Activated gamma-delta T cell (primary cell): ENCODE measurements at regions not wholly inside any gene's neighbourhood (a gene's known extent, or its start where the extent isn't known, plus 50 kb on each side); places are given as distances from the start of the nearest gene placed in this dataset.
"Not testable (repeated sequence)": the region's sequence is repeated elsewhere in the genome, so short reads cannot be mapped to it uniquely, and the experiment has no call there.

Source experiments
- DNase-seq: peaks from one replicate; lab custom pipeline; 2025; lab: John Stamatoyannopoulos, UW

GRCh38 chr3:137438561-137438960 is 325.6 kb upstream of the SOX14 start:
- no peak for DNase-seq

GRCh38 chr3:137460944-137461343 is 303.2 kb upstream of the SOX14 start:
- DNase-seq: no peak

DNA sequence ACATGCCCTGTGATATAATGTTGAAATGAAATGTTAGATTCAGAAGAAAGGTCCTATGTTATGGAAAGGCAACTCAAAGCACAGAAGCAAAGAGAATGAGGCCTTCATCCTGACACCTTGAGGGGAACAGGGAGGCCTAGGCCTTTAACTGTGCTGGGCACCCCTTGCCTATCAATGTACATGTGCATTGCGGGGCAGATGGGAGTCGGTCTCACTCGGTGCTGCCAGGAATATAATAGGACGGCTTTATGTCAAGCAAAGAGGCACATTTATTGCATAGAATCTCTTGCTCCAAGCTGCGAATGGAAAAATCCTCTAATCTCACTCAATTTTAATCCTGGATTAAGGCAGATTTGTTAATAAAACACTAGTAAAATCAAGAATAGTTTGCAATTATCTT is 301.0 kb upstream of the SOX14 start:
- DNase-seq: no peak

DNA sequence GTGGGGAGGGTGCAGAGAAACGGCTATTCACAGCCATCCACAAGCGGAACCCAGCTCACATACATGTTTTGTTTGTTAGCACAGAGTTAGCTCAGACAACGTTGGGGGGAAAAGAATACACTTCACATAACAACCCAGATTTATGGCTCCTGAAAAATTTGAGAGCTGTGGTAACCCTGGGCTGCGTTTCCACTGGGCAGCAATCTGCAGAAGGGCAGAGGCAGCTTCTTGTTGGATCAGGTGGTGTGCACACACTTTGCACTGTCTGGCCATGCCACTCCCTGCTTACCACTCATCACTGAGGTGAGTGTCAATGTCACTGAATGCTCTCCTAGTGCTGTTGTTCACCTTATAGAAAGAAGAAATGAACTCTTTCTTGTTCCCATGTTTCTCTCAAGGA is 299.8 kb upstream of the SOX14 start:
- DNase-seq: no peak

DNA sequence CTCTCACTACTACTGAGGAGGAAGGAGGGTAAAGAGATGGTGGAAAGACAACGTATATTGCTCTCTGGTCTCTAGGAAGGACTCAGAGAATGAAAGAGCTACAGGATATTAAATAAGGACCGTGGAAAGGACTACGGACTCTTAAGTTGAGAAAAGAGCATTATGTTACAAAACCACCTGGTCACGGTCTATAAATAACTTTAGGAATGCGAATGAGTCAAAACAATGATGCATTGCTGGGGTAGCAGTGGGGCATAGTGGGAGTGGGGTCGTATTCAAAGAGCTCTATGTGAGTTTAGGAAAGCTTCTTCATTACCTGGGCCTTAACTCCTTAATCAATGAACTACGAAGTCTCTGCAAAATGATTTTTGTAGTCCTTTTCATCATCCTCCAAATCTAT is 295.7 kb upstream of the SOX14 start:
- DNase-seq: no peak

DNA sequence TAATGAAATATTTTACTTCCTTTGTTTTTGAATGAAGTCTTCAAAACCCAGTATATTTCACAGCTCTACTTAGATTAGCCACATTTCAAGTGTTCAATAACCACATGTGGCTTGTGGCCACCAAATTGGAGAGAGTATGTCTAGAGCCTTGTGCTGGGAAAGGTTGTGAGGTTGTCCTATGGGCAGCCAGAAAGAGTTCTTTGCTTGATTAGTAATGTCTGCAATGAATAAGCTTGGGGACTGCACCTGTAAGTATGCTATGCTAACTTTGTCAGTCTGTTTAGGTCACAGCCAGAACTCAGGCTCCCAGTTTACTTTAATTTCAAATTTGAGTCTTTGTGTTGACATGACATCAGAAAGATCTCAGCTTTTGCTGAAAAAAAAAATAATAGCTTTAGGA is 294.9 kb upstream of the SOX14 start:
- no peak for DNase-seq

GRCh38 chr3:137471130-137471529 is 293.0 kb upstream of the SOX14 start:
- no peak for DNase-seq

- DNase-seq: no peak
Measured at GRCh38 chr3:137471558-137472204, 292.4 kb upstream of the SOX14 start.

- no peak for DNase-seq
Measured at GRCh38 chr3:137477614-137478013, 286.5 kb upstream of the SOX14 start.

DNA sequence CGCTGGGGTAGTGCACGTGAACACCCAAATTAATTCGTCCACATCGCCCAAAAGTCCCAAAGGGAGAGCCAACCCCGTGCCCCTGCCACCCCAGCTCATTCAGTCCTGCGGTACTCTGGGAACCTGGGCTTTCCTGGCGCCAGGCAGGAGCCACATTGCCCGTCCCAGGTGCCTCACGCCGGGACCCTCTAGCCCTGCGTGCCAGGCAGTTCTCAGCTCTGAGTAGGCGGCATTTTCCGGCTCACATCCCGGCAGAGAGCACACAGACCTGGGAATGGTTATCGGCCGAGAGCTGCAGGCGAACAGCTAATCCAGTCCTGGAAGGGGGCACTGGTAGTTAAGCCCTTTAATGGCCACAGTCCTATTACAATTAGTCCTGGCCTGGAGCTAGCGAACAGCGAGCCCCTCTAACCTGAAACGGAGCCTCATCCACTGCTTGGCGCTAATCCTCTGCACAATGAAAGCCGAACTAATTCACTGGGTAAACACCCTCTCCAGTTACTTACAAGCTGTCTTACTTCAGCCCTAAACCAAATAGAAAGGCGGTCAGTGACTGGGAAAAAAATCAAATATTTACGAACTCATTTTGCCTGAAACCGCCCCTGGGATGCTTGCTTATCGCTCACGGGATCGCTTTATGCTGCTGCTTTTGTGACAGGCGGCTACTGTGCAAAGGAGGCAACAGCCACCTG is 254.6 kb upstream of the SOX14 start:
- no peak for DNase-seq

DNA sequence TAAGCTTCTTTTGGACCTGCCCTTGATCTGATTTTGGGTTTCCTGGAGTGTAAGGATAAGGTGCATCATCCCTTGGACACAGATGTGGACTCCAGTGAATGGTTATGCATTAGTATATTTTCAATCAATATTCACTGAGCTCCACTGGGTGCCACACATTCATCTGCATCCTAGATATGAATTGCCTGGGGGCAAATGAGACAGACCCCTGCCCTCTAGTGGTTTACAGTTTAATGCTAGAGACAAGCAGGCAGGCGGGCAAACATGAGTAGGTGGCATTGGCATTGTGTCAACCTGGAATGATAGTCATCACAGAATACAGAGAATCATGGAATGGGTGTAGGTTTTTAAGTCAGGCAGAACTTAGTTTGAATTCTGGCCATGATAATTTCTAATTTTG is 252.5 kb upstream of the SOX14 start:
- no peak for DNase-seq

DNA sequence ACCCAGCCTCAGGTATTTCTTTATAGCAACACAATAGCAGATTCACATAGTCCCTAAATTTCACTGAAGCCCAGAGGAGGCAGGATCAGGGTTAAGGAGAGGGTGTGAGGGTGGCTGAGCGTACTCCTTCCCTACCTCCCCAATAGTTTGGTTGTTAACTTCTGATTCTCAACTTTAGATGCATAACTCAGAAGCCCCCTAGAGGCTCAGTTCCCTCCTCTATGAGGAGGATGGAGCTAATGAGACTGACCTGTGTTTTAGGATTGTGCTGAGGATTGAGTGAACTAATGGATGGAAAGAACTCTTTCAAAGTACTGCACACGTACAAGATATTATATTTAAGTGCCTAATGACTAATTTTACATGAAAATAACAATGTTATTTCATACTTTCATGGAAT is 249.3 kb upstream of the SOX14 start:
- no peak for DNase-seq

GRCh38 chr3:137519602-137520001 is 244.5 kb upstream of the SOX14 start:
- no peak for DNase-seq

GRCh38 chr3:137524751-137525150 is 239.4 kb upstream of the SOX14 start:
- no peak for DNase-seq

- DNase-seq: no peak
Measured at GRCh38 chr3:137525471-137525870, 238.6 kb upstream of the SOX14 start.

DNA sequence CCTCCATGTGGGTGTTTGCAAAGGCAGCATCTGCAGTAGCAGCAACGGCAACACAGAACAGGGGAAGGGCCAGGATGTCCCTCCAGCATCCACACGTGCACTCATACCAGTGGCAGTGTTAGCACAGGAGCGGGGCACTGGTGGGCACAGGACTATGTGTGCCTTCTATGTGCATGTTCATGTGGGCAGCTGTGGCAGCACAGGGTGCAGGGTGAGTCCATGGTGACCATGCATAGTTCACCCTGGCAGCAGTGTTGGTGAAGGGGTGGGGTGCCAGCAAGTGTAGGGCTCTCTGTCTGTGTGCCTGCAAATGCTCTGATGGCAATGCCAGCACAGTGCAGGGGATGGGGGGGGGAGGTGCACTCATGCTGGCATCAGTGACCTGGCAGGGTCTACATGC is 222.1 kb upstream of the SOX14 start:
- DNase-seq: peak; percentile 3

- no peak for DNase-seq
Measured at GRCh38 chr3:137554242-137554641, 209.9 kb upstream of the SOX14 start.

- DNase-seq: no peak
Measured at GRCh38 chr3:137568880-137569279, 195.2 kb upstream of the SOX14 start.

GRCh38 chr3:137572931-137573330 is 191.2 kb upstream of the SOX14 start:
- no peak for DNase-seq

- DNase-seq: no peak
Measured at GRCh38 chr3:137582484-137582883, 181.6 kb upstream of the SOX14 start.

GRCh38 chr3:137583256-137583655 is 180.9 kb upstream of the SOX14 start:
- DNase-seq: no peak

DNA sequence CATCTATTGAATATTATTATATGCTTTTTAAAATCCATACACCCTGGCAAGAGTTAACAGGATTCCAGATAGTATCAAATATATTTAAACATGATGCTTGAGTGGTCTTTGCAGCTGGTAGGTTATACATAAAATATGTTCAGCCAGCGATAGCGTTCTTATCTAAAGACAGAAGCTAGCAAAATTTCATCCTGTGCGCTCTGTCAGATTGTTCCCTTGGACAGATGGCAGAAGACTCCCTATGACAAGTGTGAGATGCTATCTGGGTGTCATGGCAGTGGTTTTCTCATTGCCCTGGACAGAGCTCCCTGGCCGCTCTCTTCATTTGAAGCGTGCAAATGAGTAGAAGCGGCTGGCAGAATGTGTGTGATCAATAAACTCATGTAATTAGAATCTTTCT is 175.2 kb upstream of the SOX14 start:
- no peak for DNase-seq

DNA sequence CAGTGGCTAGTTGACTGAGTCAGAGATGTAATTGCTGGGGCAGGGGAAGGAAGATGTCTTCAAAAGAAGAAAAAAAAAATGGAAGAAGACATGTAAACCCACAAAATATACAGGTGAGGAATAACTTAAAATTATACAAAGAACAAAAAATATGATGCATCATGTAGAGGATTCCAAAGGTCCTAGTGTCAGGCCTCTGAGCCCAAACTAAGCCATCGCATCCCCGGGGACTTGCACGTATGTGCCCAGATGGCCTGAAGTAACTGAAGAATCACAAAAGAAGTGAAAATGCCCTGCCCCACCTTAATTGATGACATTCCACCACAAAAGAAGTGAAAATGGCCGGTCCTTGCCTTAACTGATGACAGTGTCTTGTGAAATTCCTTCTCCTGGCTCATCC is 168.7 kb upstream of the SOX14 start:
- DNase-seq: not testable (repeated sequence)

- DNase-seq: no peak
Measured at GRCh38 chr3:137610723-137611122, 153.4 kb upstream of the SOX14 start.
